Sigmoid colon (tissue), 3 donors: ENCODE measurements at regions not wholly inside any gene's neighbourhood (a gene's known extent, or its start where the extent isn't known, plus 50 kb on each side); places are given as distances from the start of the nearest gene placed in this dataset.

Source experiments
- CTCF ChIP-seq, 4 experiments: fragments of 450-650 bp in 3 of 4; fragments of 200-600 bp in 1 of 4; IDR thresholded peaks; one replicate each; pipeline ENCODE4 v1.5.1; 2016 to 2019; ENCODE audit warnings: antibody characterized with exemption in 4 of 4, mild to moderate bottlenecking in 3 of 4, moderate library complexity in 2 of 4
- POLR2A ChIP-seq, 2 donors: fragments of 450-650 bp; IDR thresholded peaks; one replicate each; pipeline ENCODE4 v1.6.1; 2016; ENCODE audit warnings: antibody characterized with exemption in 2 of 2, mild to moderate bottlenecking in 2 of 2, moderate library complexity in 2 of 2

GRCh38 chr1:10848109-10848684, 51.8 kb upstream of the CASZ1 start:
- TF ChIP-seq POLR2A (IDR thresholded peaks at IDR 0.05) = no peak
- no peak for TF ChIP-seq CTCF (IDR thresholded peaks at IDR 0.05)
